CD14-positive monocyte (primary cell): ENCODE measurements at regions not wholly inside any gene's neighbourhood (a gene's known extent, or its start where the extent isn't known, plus 50 kb on each side); places are given as distances from the start of the nearest gene placed in this dataset.

Experiments used
- DNase-seq, 3 donors: peaks; one replicate each; pipeline ENCODE4 v3.0.0-alpha.2; 2011 to 2022
- H2AFZ ChIP-seq: 2 replicates; pipeline ENCODE4 v1.6.0; 2012; ENCODE audit warnings: mild to moderate bottlenecking, low read depth, low read length, inconsistent platforms; ENCODE audit not compliant: insufficient read depth, poor library complexity, severe bottlenecking
- H3K27ac ChIP-seq, 2 donors: 1 replicate in 1 of 2; 2 replicates in 1 of 2; pipeline ENCODE4 v1.5.1; 2012 to 2013; ENCODE audit warnings: low read length in 2 of 2, control low read depth in 1 of 2, inconsistent platforms in 1 of 2, low read depth in 1 of 2, mild to moderate bottlenecking in 1 of 2
- H3K27me3 ChIP-seq, 2 donors: one replicate each; pipeline versions ENCODE4 v1.6.0 to v1.6.1; 2011 to 2013; ENCODE audit warnings: low read length in 2 of 2; ENCODE audit not compliant: control insufficient read depth in 2 of 2, insufficient read depth in 2 of 2
- H3K36me3 ChIP-seq, 2 donors: replicated peaks in 1 of 2; 1 replicate in 1 of 2; 2 replicates in 1 of 2; pipeline versions ENCODE4 v1.5.1 to v1.6.1; 2012 to 2013; ENCODE audit warnings: low read length in 2 of 2, control low read depth in 1 of 2, inconsistent platforms in 1 of 2, mild to moderate bottlenecking in 1 of 2; ENCODE audit not compliant: insufficient read depth in 2 of 2, control insufficient read depth in 1 of 2
- H3K4me1 ChIP-seq, 2 donors: 1 replicate in 1 of 2; 2 replicates in 1 of 2; pipeline versions ENCODE4 v1.5.1 to v1.6.1; 2012 to 2013; ENCODE audit warnings: low read length in 2 of 2, control low read depth in 1 of 2, inconsistent platforms in 1 of 2, mild to moderate bottlenecking in 1 of 2, moderate library complexity in 1 of 2; ENCODE audit not compliant: insufficient read depth in 2 of 2, control insufficient read depth in 1 of 2
- H3K4me2 ChIP-seq: replicated peaks from 2 replicates; pipeline ENCODE3; 2012; ENCODE audit warnings: low read length, moderate library complexity, mild to moderate bottlenecking; ENCODE audit not compliant: poor library complexity, severe bottlenecking; ENCODE audit errors: extremely low read depth
- H3K4me3 ChIP-seq, 3 experiments: fragments of 200-600 bp in 1 of 3; sonication (generic) in 1 of 3; replicated peaks in 1 of 3; 1 replicate in 2 of 3; 2 replicates in 1 of 3; pipeline ENCODE4 v1.5.1; 2011 to 2013; ENCODE audit warnings: low read length in 3 of 3, mild to moderate bottlenecking in 3 of 3, control low read depth in 2 of 3, low read depth in 2 of 3, inconsistent platforms in 1 of 3, moderate library complexity in 1 of 3
- H3K79me2 ChIP-seq: 2 replicates; pipeline ENCODE4 v1.6.0; 2012; ENCODE audit warnings: mild to moderate bottlenecking, control low read depth, inconsistent platforms, low read length, moderate library complexity; ENCODE audit not compliant: insufficient read depth
- H3K9ac ChIP-seq: 2 replicates; pipeline ENCODE4 v1.6.0; 2017; ENCODE audit warnings: low read length, mild to moderate bottlenecking; ENCODE audit not compliant: insufficient read depth, poor library complexity, severe bottlenecking
- H3K9me3 ChIP-seq, 2 donors: replicated peaks in 1 of 2; 1 replicate in 1 of 2; 2 replicates in 1 of 2; pipeline versions ENCODE4 v1.5.1 to v1.6.1; 2012 to 2013; ENCODE audit warnings: low read length in 2 of 2, control low read depth in 1 of 2; ENCODE audit not compliant: control insufficient read depth in 1 of 2, insufficient read depth in 1 of 2
- H4K20me1 ChIP-seq: 2 replicates; pipeline ENCODE4 v1.6.0; 2012; ENCODE audit warnings: mild to moderate bottlenecking, low read length, control low read depth, moderate library complexity; ENCODE audit not compliant: insufficient read depth
- H3K27ac Mint-ChIP-seq, 7 donors: one replicate each; pipeline ENCODE4 v1.8.0; 2020; ENCODE audit warnings: mild to moderate bottlenecking in 7 of 7, mixed read lengths in 7 of 7, moderate library complexity in 6 of 7, inconsistent platforms in 2 of 7
- H3K27me3 Mint-ChIP-seq, 3 donors: one replicate each; pipeline ENCODE4 v1.8.0; 2021 to 2022; ENCODE audit warnings: low read depth in 3 of 3, mild to moderate bottlenecking in 3 of 3, mixed read lengths in 3 of 3, moderate library complexity in 3 of 3, inconsistent platforms in 1 of 3
- H3K36me3 Mint-ChIP-seq, 2 donors: one replicate each; pipeline ENCODE4 v1.8.0; 2020; ENCODE audit warnings: mixed read lengths in 2 of 2, inconsistent platforms in 1 of 2, mild to moderate bottlenecking in 1 of 2
- H3K4me1 Mint-ChIP-seq: one replicate; pipeline ENCODE4 v1.8.0; 2020; ENCODE audit warnings: mild to moderate bottlenecking, mixed read lengths
- H3K4me3 Mint-ChIP-seq, 2 donors: one replicate each; pipeline ENCODE4 v1.8.0; 2020; ENCODE audit warnings: mild to moderate bottlenecking in 2 of 2, mixed read lengths in 2 of 2, moderate library complexity in 1 of 2
- H3K9me3 Mint-ChIP-seq, 7 donors: one replicate each; pipeline ENCODE4 v1.8.0; 2020 to 2022; ENCODE audit warnings: mixed read lengths in 7 of 7, mild to moderate bottlenecking in 6 of 7, moderate library complexity in 6 of 7, inconsistent platforms in 2 of 7
- WGBS: methylation state at CpG from one replicate; pipeline ENCODE4 v1.1.5; 2013; ENCODE audit warnings: missing lambda C conversion rate; ENCODE audit not compliant: insufficient coverage; 5-methylcytosine and 5-hydroxymethylcytosine counted together
- intact Hi-C, 2 donors: fragments of 100-400 bp; cut with micrococcal nuclease; formaldehyde crosslinking; loops; one replicate each; pipeline versions ENCODE4 v1.15.0 to v1.15.1; 2023
- TF ChIP-seq, protein P1 (sequence below): fragments of 200-600 bp; IDR thresholded peaks from one replicate; pipeline ENCODE4 v1.8.0; 2022; ENCODE audit warnings: antibody characterized with exemption, mild to moderate bottlenecking

DNA sequence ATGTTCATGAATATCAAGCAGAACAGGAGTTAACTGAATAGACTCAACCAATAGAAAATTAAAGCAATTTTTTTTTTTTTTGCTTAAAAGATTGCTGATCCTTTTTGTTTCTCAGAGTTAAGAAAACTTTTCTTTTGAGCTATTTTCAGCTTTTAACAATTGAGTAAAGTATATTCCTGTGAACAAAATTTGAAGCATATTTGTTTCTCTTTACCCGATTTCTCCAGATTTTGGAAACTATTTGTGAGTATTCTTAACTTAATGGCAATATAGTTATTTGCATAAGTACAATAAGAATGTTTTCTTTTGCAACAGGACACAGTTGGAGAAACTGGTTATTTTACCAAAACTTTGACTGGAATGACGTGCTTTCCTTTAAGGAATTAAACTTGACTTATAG, 53.4 kb upstream of the C15orf39 start:
- no peak for DNase-seq
- H3K4me1 ChIP-seq, result peaks cover 36 to 39% of the 10 kb centered on the region in 2 donors
- Mint-ChIP-seq H3K4me3 (no peak overlapping the region), H3K36me3 (peaks cover 7 to 9% of the 10 kb centered on the region in 2 donors), H3K9me3 (peaks cover 18 to 45% (median 39%) of the 10 kb centered on the region in 7 donors), H3K27me3 (peaks cover 0 to 5% (median 0%) of the 10 kb centered on the region in 3 donors), H3K27ac (no peak overlapping the region), H3K4me1 (peaks cover 37% of the 10 kb centered on the region)
- no peaks in the 10 kb centered on the region for H4K20me1 ChIP-seq
- no peaks in the 10 kb centered on the region for H3K36me3 ChIP-seq
- intact Hi-C loops, result no loop called here
- H3K79me2 ChIP-seq, result no peaks in the 10 kb centered on the region
- no peak overlapping the region for H2AFZ ChIP-seq
- no peak overlapping the region for H3K9ac ChIP-seq
- TF ChIP-seq, protein P1, sequence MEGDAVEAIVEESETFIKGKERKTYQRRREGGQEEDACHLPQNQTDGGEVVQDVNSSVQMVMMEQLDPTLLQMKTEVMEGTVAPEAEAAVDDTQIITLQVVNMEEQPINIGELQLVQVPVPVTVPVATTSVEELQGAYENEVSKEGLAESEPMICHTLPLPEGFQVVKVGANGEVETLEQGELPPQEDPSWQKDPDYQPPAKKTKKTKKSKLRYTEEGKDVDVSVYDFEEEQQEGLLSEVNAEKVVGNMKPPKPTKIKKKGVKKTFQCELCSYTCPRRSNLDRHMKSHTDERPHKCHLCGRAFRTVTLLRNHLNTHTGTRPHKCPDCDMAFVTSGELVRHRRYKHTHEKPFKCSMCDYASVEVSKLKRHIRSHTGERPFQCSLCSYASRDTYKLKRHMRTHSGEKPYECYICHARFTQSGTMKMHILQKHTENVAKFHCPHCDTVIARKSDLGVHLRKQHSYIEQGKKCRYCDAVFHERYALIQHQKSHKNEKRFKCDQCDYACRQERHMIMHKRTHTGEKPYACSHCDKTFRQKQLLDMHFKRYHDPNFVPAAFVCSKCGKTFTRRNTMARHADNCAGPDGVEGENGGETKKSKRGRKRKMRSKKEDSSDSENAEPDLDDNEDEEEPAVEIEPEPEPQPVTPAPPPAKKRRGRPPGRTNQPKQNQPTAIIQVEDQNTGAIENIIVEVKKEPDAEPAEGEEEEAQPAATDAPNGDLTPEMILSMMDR, result no peak
- H3K4me2 ChIP-seq, result no peak overlapping the region
- H3K9me3 ChIP-seq, result peaks cover 24 to 46% of the 10 kb centered on the region in 2 donors
- no CpG with 5 or more reads among the region's 2 CpGs for WGBS
- no peak overlapping the region for H3K4me3 ChIP-seq
- no peak overlapping the region for H3K27ac ChIP-seq
- no peaks in the 10 kb centered on the region for H3K27me3 ChIP-seq

DNA sequence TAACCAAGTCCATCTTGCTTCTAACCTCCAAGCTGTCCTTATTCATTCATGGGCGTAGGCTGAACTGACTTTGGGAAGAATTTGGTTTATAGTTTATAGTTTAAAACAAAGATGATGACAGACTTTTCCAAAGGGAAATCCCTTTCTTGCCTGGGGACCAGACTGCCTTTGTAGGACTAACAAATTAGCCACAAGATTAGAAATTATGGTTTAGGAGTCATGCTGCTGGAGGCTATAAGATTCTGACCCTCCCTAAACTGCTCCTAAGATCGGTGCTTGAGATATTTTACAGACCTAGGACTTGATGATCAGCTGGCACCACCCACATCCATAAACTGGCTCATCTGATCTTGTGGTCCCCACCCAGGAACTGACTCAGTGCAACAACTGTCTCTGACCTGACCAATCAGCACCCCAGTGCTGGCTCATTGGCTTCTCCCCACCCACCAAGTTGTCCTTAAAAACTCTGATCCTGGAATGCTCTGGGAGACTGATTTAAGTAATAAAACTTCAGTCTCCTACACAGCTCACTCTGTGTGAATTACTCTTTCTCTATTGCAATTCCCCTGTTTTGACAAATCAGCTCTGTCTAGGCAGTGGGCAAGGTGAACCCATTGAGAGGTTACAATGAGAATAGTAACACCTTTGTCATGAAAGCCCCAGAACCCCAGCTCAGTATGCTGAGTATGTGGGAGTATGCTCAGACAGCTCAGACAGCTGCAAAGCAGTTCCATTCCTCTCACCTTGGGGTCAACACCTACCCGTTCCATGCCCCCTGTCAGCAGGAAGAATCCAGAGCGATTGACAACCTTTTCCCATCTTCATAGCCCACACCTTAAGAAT, 51.6 kb upstream of the C15orf39 start:
- H3K9ac ChIP-seq, result no peak overlapping the region
- peak overlapping the region in 4 of 7 donors; percentile 43 to 82 (median 63) for H3K27ac Mint-ChIP-seq
- H2AFZ ChIP-seq, result no peak overlapping the region
- H3K9me3 ChIP-seq, result peaks cover 6 to 28% of the 10 kb centered on the region in 2 donors
- peak in 2 of 3 donors; percentile 39 to 58 for DNase-seq
- no peaks in the 10 kb centered on the region for H3K36me3 ChIP-seq
- peaks cover 3 to 7% of the 10 kb centered on the region in 2 donors for H3K36me3 Mint-ChIP-seq
- H3K4me2 ChIP-seq, result no peak overlapping the region
- H3K4me1 ChIP-seq, result peaks cover 54 to 57% of the 10 kb centered on the region in 2 donors
- peaks cover 55% of the 10 kb centered on the region for H3K4me1 Mint-ChIP-seq
- TF ChIP-seq, protein P1, result no peak
- H3K79me2 ChIP-seq, result no peaks in the 10 kb centered on the region
- no peak overlapping the region for H3K27ac ChIP-seq
- no CpG with 5 or more reads among the region's 4 CpGs for WGBS
- H3K4me3 Mint-ChIP-seq, result no peak overlapping the region
- no peaks in the 10 kb centered on the region for H3K27me3 ChIP-seq
- no peaks in the 10 kb centered on the region for H4K20me1 ChIP-seq
- peak overlapping the region in 1 of 3 experiments; percentile 15 for H3K4me3 ChIP-seq
- intact Hi-C loops, result loop anchor here in 1 of 2 donors (5.0 kb wide), 1 partner anchor 37 kb away; no protein-coding TSS in a partner anchor
- peaks cover 4 to 27% (median 21%) of the 10 kb centered on the region in 7 donors for H3K9me3 Mint-ChIP-seq
- H3K27me3 Mint-ChIP-seq, result peaks cover 0 to 3% (median 0%) of the 10 kb centered on the region in 3 donors
